Adrenal gland (tissue), 5 donors: ENCODE measurements at regions not wholly inside any gene's neighbourhood (a gene's known extent, or its start where the extent isn't known, plus 50 kb on each side); places are given as distances from the start of the nearest gene placed in this dataset.

Source experiments
- POLR2A ChIP-seq, 2 donors: fragments of 450-650 bp; IDR thresholded peaks; one replicate each; pipeline ENCODE4 v1.6.1; 2017; ENCODE audit warnings: antibody characterized with exemption in 2 of 2, mild to moderate bottlenecking in 2 of 2, moderate library complexity in 1 of 2
- TF ChIP-seq, protein P1 (sequence below), 6 experiments: fragments of 450-650 bp in 4 of 6; fragments of 200-600 bp in 2 of 6; sonication (generic) in 1 of 6; IDR thresholded peaks; 1 replicate in 5 of 6; 2 replicates in 1 of 6; pipeline versions ENCODE4 v1.5.1 to v1.8.0; 2016 to 2021; ENCODE audit warnings: antibody characterized with exemption in 6 of 6, mild to moderate bottlenecking in 2 of 6, moderate library complexity in 1 of 6
- donor health status: DM: no; HTN: no; CAD: no.

DNA sequence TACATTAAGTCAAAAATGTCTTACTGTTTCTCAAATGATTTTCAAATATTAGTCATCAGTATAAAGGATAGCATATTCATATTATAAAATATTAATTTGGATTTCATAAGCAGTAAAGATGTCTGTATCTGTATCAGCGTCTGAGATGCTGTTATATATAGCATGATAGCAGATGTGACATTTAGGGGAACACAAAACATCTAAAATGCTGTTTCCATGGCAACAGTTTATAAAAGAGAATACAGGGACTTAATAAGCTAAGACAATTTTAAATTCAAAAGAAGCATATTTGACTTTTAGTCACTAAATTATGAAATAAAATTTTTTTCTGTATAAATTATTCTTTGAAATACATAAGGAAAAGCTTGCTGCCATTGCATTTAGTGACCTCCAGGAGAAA lies 432.2 kb downstream of the PDGFC start:
- TF ChIP-seq, protein P1, sequence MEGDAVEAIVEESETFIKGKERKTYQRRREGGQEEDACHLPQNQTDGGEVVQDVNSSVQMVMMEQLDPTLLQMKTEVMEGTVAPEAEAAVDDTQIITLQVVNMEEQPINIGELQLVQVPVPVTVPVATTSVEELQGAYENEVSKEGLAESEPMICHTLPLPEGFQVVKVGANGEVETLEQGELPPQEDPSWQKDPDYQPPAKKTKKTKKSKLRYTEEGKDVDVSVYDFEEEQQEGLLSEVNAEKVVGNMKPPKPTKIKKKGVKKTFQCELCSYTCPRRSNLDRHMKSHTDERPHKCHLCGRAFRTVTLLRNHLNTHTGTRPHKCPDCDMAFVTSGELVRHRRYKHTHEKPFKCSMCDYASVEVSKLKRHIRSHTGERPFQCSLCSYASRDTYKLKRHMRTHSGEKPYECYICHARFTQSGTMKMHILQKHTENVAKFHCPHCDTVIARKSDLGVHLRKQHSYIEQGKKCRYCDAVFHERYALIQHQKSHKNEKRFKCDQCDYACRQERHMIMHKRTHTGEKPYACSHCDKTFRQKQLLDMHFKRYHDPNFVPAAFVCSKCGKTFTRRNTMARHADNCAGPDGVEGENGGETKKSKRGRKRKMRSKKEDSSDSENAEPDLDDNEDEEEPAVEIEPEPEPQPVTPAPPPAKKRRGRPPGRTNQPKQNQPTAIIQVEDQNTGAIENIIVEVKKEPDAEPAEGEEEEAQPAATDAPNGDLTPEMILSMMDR (IDR thresholded peaks at IDR 0.05) = no peak
- no peak for TF ChIP-seq POLR2A (IDR thresholded peaks at IDR 0.05)
